Vagina (tissue), 2 donors: ENCODE measurements at regions not wholly inside any gene's neighbourhood (a gene's known extent, or its start where the extent isn't known, plus 50 kb on each side); places are given as distances from the start of the nearest gene placed in this dataset.

Source experiments
- DNase-seq, 2 donors: peaks; one replicate each; pipeline ENCODE4 v3.0.0-alpha.2; 2017; ENCODE audit errors: extremely low spot score in 2 of 2
- H3K27ac ChIP-seq: fragments of 200-600 bp; sonication (generic); one replicate; pipeline ENCODE4 v1.5.1; 2019
- H3K27me3 ChIP-seq: fragments of 200-600 bp; sonication (generic); one replicate; pipeline ENCODE4 v1.5.1; 2019
- H3K36me3 ChIP-seq, 2 donors: fragments of 200-600 bp; sonication (generic); one replicate each; pipeline ENCODE4 v1.5.1; 2017 to 2019
- H3K4me1 ChIP-seq: fragments of 200-600 bp; sonication (generic); one replicate; pipeline ENCODE4 v1.5.1; 2019
- H3K4me3 ChIP-seq, 2 donors: fragments of 200-600 bp; sonication (generic); 1 replicate in 1 of 2; 2 replicates in 1 of 2; pipeline ENCODE4 v1.5.1; 2016 to 2019
- H3K9me3 ChIP-seq: fragments of 200-600 bp; sonication (generic); one replicate; pipeline ENCODE4 v1.5.1; 2019
- CTCF ChIP-seq, 3 experiments: fragments of 450-650 bp in 2 of 3; fragments of 200-600 bp in 1 of 3; sonication (generic) in 1 of 3; IDR thresholded peaks; one replicate each; pipeline ENCODE4 v1.5.1; 2017 to 2019; ENCODE audit warnings: antibody characterized with exemption in 3 of 3, mild to moderate bottlenecking in 2 of 3, moderate library complexity in 2 of 3
- POLR2A ChIP-seq, 2 donors: fragments of 450-650 bp; IDR thresholded peaks; one replicate each; pipeline ENCODE4 v1.6.1; 2017; ENCODE audit warnings: antibody characterized with exemption in 2 of 2, mild to moderate bottlenecking in 2 of 2, moderate library complexity in 2 of 2
- POLR2AphosphoS5 ChIP-seq, 2 donors: sonication (generic); formaldehyde crosslinking; IDR thresholded peaks; one replicate each; pipeline ENCODE4 v1.9.0; 2017; ENCODE audit warnings: antibody characterized with exemption in 2 of 2, mild to moderate bottlenecking in 2 of 2, low read depth in 1 of 2; ENCODE audit not compliant: insufficient read depth in 1 of 2
- intact Hi-C: fragments of 100-400 bp; cut with DNase I; formaldehyde crosslinking; loops from one replicate; pipeline ENCODE4 v1.15.1; 2023

- H3K4me3 ChIP-seq, result no peak overlapping the region
- no peak for DNase-seq
- intact Hi-C loops, result no loop called here
Measured at GRCh38 chr13:38566023-38566422, 120.9 kb upstream of the FREM2 start.

GRCh38 chr13:38566519-38566918 is 120.4 kb upstream of the FREM2 start:
- no peak for TF ChIP-seq POLR2AphosphoS5 (IDR thresholded peaks at IDR 0.05; ENCODE audit: insufficient read depth in 1 of 2, low read depth in 1 of 2)
- no peak for TF ChIP-seq CTCF (IDR thresholded peaks at IDR 0.05)
- TF ChIP-seq POLR2A (IDR thresholded peaks at IDR 0.05), result no peak
- Histone ChIP-seq H3K36me3 (no peaks in the 10 kb centered on the region), H3K9me3 (no peaks in the 10 kb centered on the region), H3K27ac (no peak overlapping the region), H3K4me1 (no peaks in the 10 kb centered on the region), H3K4me3 (no peak overlapping the region), H3K27me3 (no peaks in the 10 kb centered on the region)
- intact Hi-C loops, result no loop called here
- DNase-seq, result no peak

More at GRCh38 chr13:38566023-38566422, 120.9 kb upstream of the FREM2 start:
- Histone ChIP-seq H3K27ac (no peak overlapping the region), H3K36me3 (no peaks in the 10 kb centered on the region), H3K27me3 (no peaks in the 10 kb centered on the region), H3K4me1 (no peaks in the 10 kb centered on the region), H3K9me3 (no peaks in the 10 kb centered on the region)
- TF ChIP-seq CTCF (IDR thresholded peaks at IDR 0.05), result no peak
- no peak for TF ChIP-seq POLR2AphosphoS5 (IDR thresholded peaks at IDR 0.05; ENCODE audit: insufficient read depth in 1 of 2, low read depth in 1 of 2)
- no peak for TF ChIP-seq POLR2A (IDR thresholded peaks at IDR 0.05)

GRCh38 chr13:38570706-38571105 is 116.2 kb upstream of the FREM2 start:
- Histone ChIP-seq H3K27me3 (no peaks in the 10 kb centered on the region), H3K4me3 (no peak overlapping the region), H3K4me1 (no peaks in the 10 kb centered on the region), H3K9me3 (no peaks in the 10 kb centered on the region), H3K36me3 (no peaks in the 10 kb centered on the region), H3K27ac (no peak overlapping the region)
- TF ChIP-seq CTCF (IDR thresholded peaks at IDR 0.05), result no peak
- no peak for TF ChIP-seq POLR2A (IDR thresholded peaks at IDR 0.05)
- TF ChIP-seq POLR2AphosphoS5 (IDR thresholded peaks at IDR 0.05; ENCODE audit: insufficient read depth in 1 of 2, low read depth in 1 of 2), result no peak
- intact Hi-C loops, result no loop called here
- no peak for DNase-seq

GRCh38 chr13:38575427-38575826 is 111.5 kb upstream of the FREM2 start:
- intact Hi-C loops, result no loop called here
- TF ChIP-seq POLR2A (IDR thresholded peaks at IDR 0.05) (no peak), CTCF (IDR thresholded peaks at IDR 0.05) (no peak), POLR2AphosphoS5 (IDR thresholded peaks at IDR 0.05; ENCODE audit: insufficient read depth in 1 of 2, low read depth in 1 of 2) (no peak)
- Histone ChIP-seq H3K4me3 (no peak overlapping the region), H3K9me3 (no peaks in the 10 kb centered on the region), H3K4me1 (no peaks in the 10 kb centered on the region), H3K36me3 (no peaks in the 10 kb centered on the region), H3K27me3 (no peaks in the 10 kb centered on the region), H3K27ac (no peak overlapping the region)
- no peak for DNase-seq

GRCh38 chr13:38577048-38577447 is 109.8 kb upstream of the FREM2 start:
- TF ChIP-seq POLR2A (IDR thresholded peaks at IDR 0.05) (no peak), POLR2AphosphoS5 (IDR thresholded peaks at IDR 0.05; ENCODE audit: insufficient read depth in 1 of 2, low read depth in 1 of 2) (no peak), CTCF (IDR thresholded peaks at IDR 0.05) (no peak)
- Histone ChIP-seq H3K9me3 (no peaks in the 10 kb centered on the region), H3K4me1 (no peaks in the 10 kb centered on the region), H3K27ac (no peak overlapping the region), H3K36me3 (no peaks in the 10 kb centered on the region), H3K4me3 (no peak overlapping the region), H3K27me3 (no peaks in the 10 kb centered on the region)
- DNase-seq, result no peak
- intact Hi-C loops, result no loop called here
